Inferior parietal cortex (tissue), 1 donor: ENCODE measurements at regions not wholly inside any gene's neighbourhood (a gene's known extent, or its start where the extent isn't known, plus 50 kb on each side); places are given as distances from the start of the nearest gene placed in this dataset.
"Not testable (repeated sequence)": the region's sequence is repeated elsewhere in the genome, so short reads cannot be mapped to it uniquely, and the experiment has no call there.

Source experiments
- DNase-seq: peaks from one replicate; pipeline ENCODE4 v3.0.0-alpha.2; 2016; ENCODE audit errors: extremely low spot score

DNA sequence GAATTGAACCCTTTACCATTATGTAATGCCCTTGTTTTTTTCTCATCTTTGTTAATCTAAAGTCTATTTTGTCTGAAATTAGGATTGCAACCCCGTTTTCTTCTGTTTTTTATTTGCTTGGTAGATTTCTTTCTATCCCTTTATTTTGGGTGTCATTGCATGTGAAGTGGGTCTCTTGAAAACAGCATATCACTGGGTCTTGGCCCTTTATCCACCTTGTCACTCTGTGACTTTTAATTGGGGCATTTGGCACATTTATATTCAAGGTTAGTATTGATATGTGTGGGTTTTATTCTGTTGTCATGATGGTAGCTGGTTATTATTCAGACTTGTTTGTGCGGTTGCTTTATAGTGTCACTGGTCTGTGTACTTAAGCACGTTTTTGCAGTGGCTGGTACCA lies 117.4 kb upstream of the MARCHF11 start:
- DNase-seq = no peak

DNA sequence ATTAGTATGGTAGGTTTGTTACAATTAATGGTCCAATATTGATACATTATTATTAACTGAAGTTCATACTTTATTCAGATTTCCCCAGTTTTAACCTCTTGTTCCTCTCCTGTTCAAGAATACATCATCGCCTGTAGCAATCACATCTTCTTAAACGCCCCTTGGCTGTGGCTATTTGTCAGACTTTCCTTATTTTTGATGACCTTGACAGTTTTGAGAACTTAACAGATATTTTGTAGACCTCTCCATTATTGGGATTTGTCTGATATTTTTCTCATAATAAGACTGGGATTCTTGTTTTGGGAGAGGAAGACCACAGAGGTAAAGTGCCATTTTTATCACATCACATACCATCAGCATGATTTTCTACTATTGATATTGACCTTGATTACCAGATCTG lies 112.3 kb upstream of the MARCHF11 start:
- no peak for DNase-seq

DNA sequence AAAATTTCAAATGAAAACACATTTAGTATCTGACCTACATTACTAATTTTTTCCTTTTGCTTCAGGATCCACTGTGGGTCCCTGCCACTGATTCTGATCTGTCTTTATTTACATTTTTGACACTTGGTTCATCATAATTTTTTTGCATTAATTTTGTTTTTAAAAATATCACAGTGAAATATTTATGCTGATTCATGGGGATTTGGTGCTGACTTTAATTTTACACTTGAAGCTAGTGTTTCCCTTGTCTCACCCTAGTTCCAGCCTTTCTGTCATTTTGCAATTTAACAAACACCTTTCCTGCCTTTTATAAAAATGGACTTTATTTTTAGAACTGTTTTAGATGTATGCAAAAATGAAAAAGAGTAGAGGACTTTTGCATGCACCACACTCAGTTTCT lies 111.9 kb upstream of the MARCHF11 start:
- DNase-seq = no peak

DNA sequence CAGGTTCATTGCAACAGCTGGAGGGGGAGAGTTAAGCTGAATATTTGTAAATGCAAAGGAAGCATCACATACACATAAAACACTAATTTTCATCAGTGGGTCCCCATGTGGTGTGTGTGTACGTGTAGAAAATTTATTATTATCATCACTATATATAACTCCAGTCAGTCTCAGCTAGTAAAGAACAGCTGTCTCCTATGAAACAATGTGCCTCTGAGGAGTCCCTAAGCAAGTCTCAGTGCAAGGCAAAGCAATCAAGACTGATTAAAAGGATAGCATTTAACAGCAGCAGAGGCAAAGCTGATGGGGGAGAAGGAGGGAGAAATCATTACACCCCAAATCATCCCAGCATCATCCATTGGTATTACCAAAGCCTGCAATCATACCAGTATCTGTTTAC lies 104.2 kb upstream of the MARCHF11 start:
- DNase-seq = no peak

DNA sequence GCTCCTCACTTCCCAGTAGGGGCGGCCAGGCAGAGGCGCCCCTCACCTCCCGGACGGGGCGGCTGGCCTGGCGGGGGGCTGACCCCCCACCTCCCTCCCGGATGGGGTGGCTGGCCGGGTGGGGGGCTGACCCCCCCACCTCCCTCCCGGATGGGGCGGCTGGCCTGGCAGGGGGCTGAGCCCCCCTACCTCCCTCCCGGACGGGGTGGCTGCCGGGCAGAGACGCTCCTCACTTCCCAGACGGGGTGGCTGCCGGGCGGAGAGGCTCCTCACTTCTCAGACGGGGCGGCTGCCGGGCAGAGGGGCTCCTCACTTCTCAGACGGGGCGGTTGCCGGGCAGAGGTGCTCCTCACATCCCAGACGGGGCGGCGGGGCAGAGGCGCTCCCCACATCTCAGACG lies 97.3 kb upstream of the MARCHF11 start:
- DNase-seq = not testable (repeated sequence)

DNA sequence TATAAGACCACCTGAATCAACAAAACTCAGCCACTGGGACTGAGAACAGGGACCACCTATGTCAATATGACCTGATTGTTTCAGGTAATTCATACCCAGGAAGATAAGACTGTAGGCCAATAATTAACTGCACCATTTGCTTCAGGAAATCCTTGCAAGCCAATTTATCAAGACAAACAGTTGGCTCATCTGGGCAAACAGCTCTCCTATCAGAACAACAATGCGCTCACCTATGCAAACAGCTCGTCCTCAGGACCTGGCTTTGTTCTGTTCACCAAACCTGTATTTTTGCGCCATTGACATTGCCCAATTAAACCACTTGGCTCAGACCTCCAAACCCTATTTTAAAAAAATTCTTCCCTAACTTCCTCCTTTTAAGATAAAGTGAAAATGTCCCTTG lies 92.3 kb upstream of the MARCHF11 start:
- DNase-seq = no peak

DNA sequence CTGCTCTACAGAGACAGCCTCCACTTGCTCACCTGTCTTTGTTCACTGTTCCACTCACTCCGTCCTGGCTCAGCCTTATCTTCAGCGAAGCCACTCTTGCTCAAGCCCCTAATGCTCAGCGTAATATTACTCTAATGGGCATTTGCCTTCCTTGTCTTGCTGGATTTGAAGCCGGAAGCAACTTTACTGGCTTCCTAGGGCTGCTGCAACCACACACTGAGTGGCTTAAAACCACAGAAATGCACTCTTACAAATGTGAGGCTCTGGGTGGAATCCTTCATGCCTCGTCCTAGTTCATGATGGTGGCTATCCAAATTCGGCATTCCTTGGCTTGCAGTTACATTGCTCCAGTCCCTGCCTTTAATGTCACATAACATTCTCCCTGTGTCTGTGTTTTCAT lies 85.5 kb upstream of the MARCHF11 start:
- DNase-seq = no peak

DNA sequence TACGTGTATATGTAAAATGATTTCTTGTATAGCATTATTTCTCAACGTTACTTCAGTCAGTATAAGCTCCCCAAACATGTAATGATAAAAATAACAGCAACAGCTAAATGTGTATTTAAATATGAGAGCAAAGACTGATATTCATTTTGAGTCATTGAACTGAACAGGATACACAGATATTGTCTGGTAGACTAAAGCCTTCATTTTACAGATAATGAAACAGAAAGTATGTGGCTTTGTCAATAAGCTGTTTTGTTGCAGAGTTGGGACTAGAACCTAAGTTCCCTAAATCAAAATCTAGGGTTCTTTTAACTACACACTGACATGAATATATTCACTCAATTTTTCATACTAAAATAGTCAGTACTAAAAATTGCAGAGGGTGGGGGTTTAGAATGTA lies 80.4 kb upstream of the MARCHF11 start:
- no peak for DNase-seq

DNA sequence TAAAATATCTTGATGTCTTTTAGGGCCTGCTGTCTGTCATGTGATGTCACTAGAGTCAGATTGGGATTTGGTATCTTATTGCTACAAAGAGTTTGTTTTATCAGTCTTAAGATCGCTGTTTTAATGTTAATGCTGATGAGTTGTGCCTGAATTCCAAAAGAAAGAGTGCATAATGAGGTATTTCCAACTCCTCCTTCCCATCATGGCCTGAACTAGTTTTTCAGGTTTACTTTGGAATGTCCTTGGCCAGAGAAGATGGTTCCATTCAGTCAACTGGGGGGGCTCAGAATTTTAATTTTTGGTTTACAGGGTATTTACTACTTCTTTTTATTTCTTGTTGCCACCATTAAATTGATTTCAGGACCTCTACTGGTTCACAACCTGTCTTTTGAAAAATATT lies 74.3 kb upstream of the MARCHF11 start:
- DNase-seq = no peak

DNA sequence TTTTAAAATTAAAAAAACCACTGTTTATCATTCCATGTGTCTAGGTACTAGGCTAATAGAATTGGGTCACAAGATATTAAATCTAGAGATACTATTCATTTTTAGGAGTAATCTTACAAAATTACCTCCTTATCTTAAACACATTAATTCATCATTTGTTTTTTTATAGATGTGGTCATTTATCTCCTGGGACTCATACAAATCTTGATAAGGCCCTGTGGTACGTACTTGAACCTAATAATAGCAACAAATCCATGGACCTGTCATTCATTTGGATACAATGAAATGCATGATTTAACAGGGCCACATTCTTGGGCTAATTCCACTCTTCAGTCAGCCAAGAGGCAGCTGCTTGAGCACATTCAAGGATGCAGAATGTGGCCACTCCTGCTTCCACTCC lies 66.4 kb upstream of the MARCHF11 start:
- no peak for DNase-seq

DNA sequence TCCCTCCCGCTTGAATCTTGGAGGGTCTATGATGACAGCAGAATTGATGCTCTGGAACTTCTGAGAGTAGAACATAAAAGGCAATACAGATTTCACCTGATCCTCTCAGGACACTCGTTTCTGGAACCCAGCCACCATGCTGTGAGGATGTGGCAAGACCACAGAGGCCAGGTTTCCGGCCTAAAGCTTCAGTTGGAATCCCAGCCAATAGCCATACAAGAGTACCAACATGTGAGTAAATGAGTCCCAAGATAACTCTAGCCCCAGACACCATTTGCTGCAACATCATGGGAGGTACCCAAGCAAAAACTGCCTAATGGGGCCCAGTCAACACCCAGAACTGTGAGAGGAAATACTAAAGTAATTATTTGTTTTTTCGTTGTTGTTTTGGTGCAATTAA lies 65.7 kb upstream of the MARCHF11 start:
- DNase-seq = no peak

DNA sequence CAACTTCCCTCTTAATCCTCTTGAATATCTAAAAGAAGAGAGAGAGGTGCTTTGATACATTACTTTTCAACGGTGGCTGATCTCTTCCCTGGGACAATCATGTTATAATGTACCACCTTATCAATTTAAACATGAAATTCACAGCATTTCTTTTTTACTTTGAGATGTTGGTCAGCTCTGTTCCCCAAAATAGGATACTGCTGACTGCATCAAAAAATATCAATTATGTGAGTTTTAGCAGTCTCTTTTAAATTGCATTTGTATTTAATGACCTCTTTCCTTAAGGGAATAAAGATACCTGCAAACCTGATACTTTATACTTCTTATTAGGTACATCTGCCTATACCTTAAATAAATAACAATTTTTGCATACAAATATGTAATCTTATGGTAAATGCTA lies 58.4 kb upstream of the MARCHF11 start:
- no peak for DNase-seq

DNA sequence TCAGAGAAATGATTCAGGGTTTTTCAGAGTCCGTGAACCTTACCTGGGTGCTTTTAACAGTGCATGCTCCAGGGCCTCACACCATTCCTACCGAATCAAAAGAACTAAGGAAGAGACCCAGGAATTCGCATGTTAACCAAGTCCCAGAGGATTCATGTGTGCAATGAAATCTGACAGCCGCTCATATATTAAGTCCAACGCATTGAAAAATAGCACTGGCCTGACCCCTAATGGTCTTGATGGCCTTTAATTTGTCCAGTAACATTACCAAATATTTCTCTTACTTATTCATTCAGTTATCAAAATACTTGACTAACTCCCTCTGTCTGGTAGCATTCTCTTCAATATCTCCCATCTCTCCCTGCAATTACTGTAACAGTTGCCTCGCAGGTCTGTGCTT lies 55.0 kb upstream of the MARCHF11 start:
- DNase-seq = no peak

DNA sequence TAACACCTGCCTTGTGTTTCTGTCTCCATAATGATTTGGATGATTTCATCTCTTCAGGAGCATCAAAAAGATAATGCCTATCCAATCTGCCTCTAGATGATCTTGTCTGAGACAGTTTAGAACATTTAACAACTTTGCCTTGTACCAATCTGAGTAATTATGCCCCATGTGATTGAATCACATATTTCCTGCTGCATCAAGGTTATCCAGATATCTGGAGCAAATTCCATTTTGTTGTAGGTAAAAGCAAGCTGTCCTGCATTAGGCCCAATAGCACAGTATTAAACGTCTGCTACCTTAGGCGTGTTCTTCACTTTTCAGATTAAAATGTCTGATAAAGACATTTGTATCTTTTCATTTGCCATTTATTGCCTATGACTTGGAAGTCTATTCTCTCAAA lies 54.1 kb upstream of the MARCHF11 start:
- no peak for DNase-seq

DNA sequence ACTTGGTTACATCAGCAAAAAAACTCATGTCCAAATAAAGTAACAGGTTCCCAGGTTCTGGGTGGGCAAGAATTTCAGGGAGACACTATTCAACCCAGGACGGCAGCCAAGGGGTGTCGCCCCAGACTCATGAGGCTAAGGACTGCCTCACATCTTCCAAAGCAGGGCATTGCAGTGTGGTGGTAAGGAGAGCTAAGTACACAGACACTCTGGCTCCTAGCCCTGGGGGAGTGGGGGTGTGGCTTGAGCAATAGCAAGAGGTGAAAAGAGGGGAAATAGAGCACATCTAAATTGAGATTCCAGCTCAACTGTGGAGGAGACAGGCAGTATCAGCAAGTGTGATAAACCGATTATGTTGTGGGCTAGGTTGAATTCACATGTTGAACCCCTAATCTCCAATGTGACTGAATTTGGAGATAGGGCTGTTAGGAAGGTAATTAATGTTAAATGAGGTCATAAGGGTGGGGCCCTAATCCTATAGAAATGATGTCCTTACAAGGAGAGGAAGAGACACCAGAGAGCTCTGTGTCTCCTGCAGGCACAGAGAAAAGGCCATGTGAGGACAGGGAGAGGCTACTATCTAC lies 49.9 kb upstream of the MARCHF11 start:
- DNase-seq = no peak
